Breast epithelium (tissue), 4 donors: ENCODE measurements at regions not wholly inside any gene's neighbourhood (a gene's known extent, or its start where the extent isn't known, plus 50 kb on each side); places are given as distances from the start of the nearest gene placed in this dataset.

ENCODE experiments used
- DNase-seq, 2 donors: peaks; one replicate each; pipeline ENCODE4 v3.0.0-alpha.2; 2019; ENCODE audit warnings: low spot score in 2 of 2
- H3K27ac ChIP-seq, 2 donors: fragments of 200-600 bp; sonication (generic) in 1 of 2; one replicate each; pipeline ENCODE4 v1.5.1; 2016 to 2019; ENCODE audit warnings: mild to moderate bottlenecking in 1 of 2
- H3K27me3 ChIP-seq, 2 donors: fragments of 200-600 bp; sonication (generic) in 1 of 2; one replicate each; pipeline versions ENCODE4 v1.5.1 to v1.6.0; 2017 to 2019; ENCODE audit warnings: control low read depth in 1 of 2, mild to moderate bottlenecking in 1 of 2
- H3K36me3 ChIP-seq: fragments of 200-600 bp; one replicate; pipeline ENCODE4 v1.5.1; 2019
- H3K4me1 ChIP-seq, 2 donors: fragments of 200-600 bp; sonication (generic); one replicate each; pipeline ENCODE4 v1.5.1; 2016 to 2019; ENCODE audit warnings: control low read depth in 1 of 2
- H3K4me3 ChIP-seq, 3 donors: fragments of 200-600 bp; sonication (generic); 1 replicate in 2 of 3; 2 replicates in 1 of 3; pipeline ENCODE4 v1.5.1; 2016 to 2019; ENCODE audit warnings: mild to moderate bottlenecking in 3 of 3, moderate library complexity in 2 of 3
- H3K9me3 ChIP-seq, 2 donors: fragments of 200-600 bp; sonication (generic) in 1 of 2; one replicate each; pipeline ENCODE4 v1.5.1; 2016 to 2019; ENCODE audit warnings: control low read depth in 1 of 2
- CTCF ChIP-seq, 3 donors: fragments of 450-650 bp; IDR thresholded peaks; one replicate each; pipeline ENCODE4 v1.5.1; 2016 to 2017; ENCODE audit warnings: antibody characterized with exemption in 3 of 3, mild to moderate bottlenecking in 3 of 3, moderate library complexity in 3 of 3
- POLR2A ChIP-seq: fragments of 450-650 bp; IDR thresholded peaks from one replicate; pipeline ENCODE4 v1.6.1; 2016; ENCODE audit warnings: antibody characterized with exemption, mild to moderate bottlenecking, moderate library complexity
- POLR2AphosphoS5 ChIP-seq, 3 donors: sonication (generic); formaldehyde crosslinking; IDR thresholded peaks; one replicate each; pipeline ENCODE4 v1.6.1; 2017; ENCODE audit warnings: antibody characterized with exemption in 3 of 3
- intact Hi-C: fragments of 100-400 bp; cut with DNase I; formaldehyde crosslinking; loops from one replicate; pipeline ENCODE4 v1.15.1; 2023; ENCODE audit warnings: low total_unique reads

- H3K4me3 ChIP-seq, result no peak overlapping the region
- H3K9me3 ChIP-seq, result peaks cover 6 to 16% of the 10 kb centered on the region in 2 donors
- no peak for TF ChIP-seq POLR2A
- TF ChIP-seq CTCF (IDR thresholded peaks at IDR 0.05), result no peak
- no peak for TF ChIP-seq POLR2AphosphoS5 (IDR thresholded peaks at IDR 0.05)
- intact Hi-C loops, result no loop called here
- no peaks in the 10 kb centered on the region for H3K4me1 ChIP-seq
- no peak overlapping the region for H3K27ac ChIP-seq
- no peaks in the 10 kb centered on the region for H3K36me3 ChIP-seq
- no peaks in the 10 kb centered on the region for H3K27me3 ChIP-seq
- no peak for DNase-seq
Observed at GRCh38 chr7:16232273-16232672, 189.1 kb downstream of the CRPPA start.

- Histone ChIP-seq H3K27me3 (no peaks in the 10 kb centered on the region), H3K27ac (no peak overlapping the region), H3K36me3 (no peaks in the 10 kb centered on the region), H3K4me3 (no peak overlapping the region), H3K9me3 (no peaks in the 10 kb centered on the region), H3K4me1 (no peaks in the 10 kb centered on the region)
- intact Hi-C loops, result no loop called here
- DNase-seq, result no peak
- TF ChIP-seq POLR2AphosphoS5 (IDR thresholded peaks at IDR 0.05) (no peak), POLR2A (no peak), CTCF (IDR thresholded peaks at IDR 0.05) (no peak)
Observed at GRCh38 chr7:16223963-16224707, 197.2 kb downstream of the CRPPA start.

GRCh38 chr7:16212610-16213009 is 208.7 kb downstream of the CRPPA start:
- intact Hi-C loops, result no loop called here
- TF ChIP-seq POLR2AphosphoS5 (IDR thresholded peaks at IDR 0.05) (no peak), POLR2A (no peak), CTCF (IDR thresholded peaks at IDR 0.05) (no peak)

GRCh38 chr7:16212032-16212431 is 209.3 kb downstream of the CRPPA start:
- intact Hi-C loops, result no loop called here
- DNase-seq, result no peak
- no peak overlapping the region for H3K27ac ChIP-seq
- no peaks in the 10 kb centered on the region for H3K9me3 ChIP-seq
- H3K4me1 ChIP-seq, result no peaks in the 10 kb centered on the region
- no peak overlapping the region for H3K4me3 ChIP-seq
- no peaks in the 10 kb centered on the region for H3K36me3 ChIP-seq
- TF ChIP-seq POLR2AphosphoS5 (IDR thresholded peaks at IDR 0.05) (no peak), POLR2A (no peak)
- H3K27me3 ChIP-seq, result no peaks in the 10 kb centered on the region

More at GRCh38 chr7:16212610-16213009, 208.7 kb downstream of the CRPPA start:
- no peaks in the 10 kb centered on the region for H3K4me1 ChIP-seq
- no peak overlapping the region for H3K27ac ChIP-seq
- H3K27me3 ChIP-seq, result no peaks in the 10 kb centered on the region
- no peak for DNase-seq
- no peak overlapping the region for H3K4me3 ChIP-seq
- no peaks in the 10 kb centered on the region for H3K36me3 ChIP-seq
- no peaks in the 10 kb centered on the region for H3K9me3 ChIP-seq

- H3K27ac ChIP-seq, result no peak overlapping the region
- no peak for DNase-seq
- no peaks in the 10 kb centered on the region for H3K27me3 ChIP-seq
- no peaks in the 10 kb centered on the region for H3K9me3 ChIP-seq
- H3K4me3 ChIP-seq, result no peak overlapping the region
- no peaks in the 10 kb centered on the region for H3K36me3 ChIP-seq
- intact Hi-C loops, result no loop called here
- TF ChIP-seq POLR2A, result no peak
- no peak for TF ChIP-seq POLR2AphosphoS5 (IDR thresholded peaks at IDR 0.05)
- TF ChIP-seq CTCF (IDR thresholded peaks at IDR 0.05), result no peak
- H3K4me1 ChIP-seq, result no peaks in the 10 kb centered on the region
Observed at GRCh38 chr7:16211402-16211925, 209.9 kb downstream of the CRPPA start.
